GM12878 (cell line): ENCODE measurements at regions not wholly inside any gene's neighbourhood (a gene's known extent, or its start where the extent isn't known, plus 50 kb on each side); places are given as distances from the start of the nearest gene placed in this dataset.
A peak's percentile ranks its signal among the peaks of the same experiment; 100 is the strongest.

Experiments
- ATAC-seq: fragments of 200-7000 bp; cut with Tn5 transposase; 3 replicates; pipeline ENCODE4 v1.9.1; 2020; ENCODE audit warnings: mild to moderate bottlenecking, moderate library complexity
- BruUV-seq: library from RNA; stranded (reverse); fragments of 400-500 nt; replicated peaks from 2 replicates; lab custom pipeline; 2021; lab: Mats Ljungman, UMichigan
- CTCF ChIA-PET: fragments of 300-600 bp; sonication (Branson Sonifier 250); formaldehyde crosslinking; extraction: SDS; loops from one replicate; lab custom pipeline; 2021; ENCODE audit warnings: inconsistent platforms; lab: Yijun Ruan, JAX
- POLR2A ChIA-PET: fragments of 350-600 bp; formaldehyde crosslinking; extraction: SDS; loops from one replicate; lab custom pipeline; 2021; ENCODE audit warnings: inconsistent platforms; lab: Charles Lee
- RAD21 ChIA-PET: fragments of 300-600 bp; sonication (Branson Sonifier 250); formaldehyde crosslinking; loops from one replicate; lab custom pipeline; 2023; ENCODE audit warnings: antibody characterized with exemption; ENCODE audit not compliant: unreplicated experiment; lab: Charles Lee
- SMC1A ChIA-PET: fragments of 300-600 bp; sonication (Branson Sonifier 250); formaldehyde crosslinking; loops from one replicate; lab custom pipeline; 2023; ENCODE audit not compliant: unreplicated experiment, uncharacterized antibody; lab: Charles Lee
- DNase-seq: peaks from one replicate; pipeline ENCODE4 v3.0.0-alpha.2; 2011; ENCODE audit warnings: low read depth, low spot score
- FAIRE-seq: peaks from 3 replicates; lab custom pipeline; 2011; peaks lifted over from hg19 to GRCh38; lab: Jason Lieb, UNC
- H2AFZ ChIP-seq: 2 replicates; pipeline ENCODE4 v1.6.0; 2011; ENCODE audit warnings: low read depth, low read length, control low read depth; ENCODE audit not compliant: control insufficient read depth
- H3K27ac ChIP-seq: 2 replicates; pipeline ENCODE4 v1.5.1; 2011; ENCODE audit warnings: control low read depth; ENCODE audit not compliant: control insufficient read depth, insufficient read depth
- H3K27me3 ChIP-seq, 2 experiments: replicated peaks in 1 of 2; 2 replicates each; pipeline versions ENCODE4 v1.6.0 to v1.6.1; 2011; ENCODE audit warnings: low read length in 1 of 2; ENCODE audit not compliant: control insufficient read depth in 2 of 2, insufficient read depth in 2 of 2
- H3K36me3 ChIP-seq, 2 experiments: 2 replicates each; pipeline ENCODE4 v1.5.1; 2011; ENCODE audit warnings: low read length in 1 of 2; ENCODE audit not compliant: control insufficient read depth in 2 of 2, insufficient read depth in 2 of 2
- H3K4me1 ChIP-seq: 2 replicates; pipeline ENCODE4 v1.6.1; 2011; ENCODE audit warnings: mild to moderate bottlenecking, low read length, moderate library complexity, mixed read lengths; ENCODE audit not compliant: control insufficient read depth, insufficient read depth
- H3K4me2 ChIP-seq: 2 replicates; pipeline ENCODE4 v1.6.0; 2011; ENCODE audit warnings: control low read depth; ENCODE audit not compliant: control insufficient read depth, insufficient read depth
- H3K4me3 ChIP-seq: fragments of 200-600 bp; sonication (generic); 2 replicates; pipeline ENCODE4 v1.5.1; 2016
- H3K79me2 ChIP-seq: 2 replicates; pipeline ENCODE4 v1.6.0; 2011; ENCODE audit warnings: low read length; ENCODE audit not compliant: control insufficient read depth, insufficient read depth
- H3K9ac ChIP-seq: 2 replicates; pipeline ENCODE4 v1.8.0; 2011; ENCODE audit warnings: low read length, control low read depth, mixed read lengths; ENCODE audit not compliant: control insufficient read depth, insufficient read depth
- H3K9me3 ChIP-seq: replicated peaks from 3 replicates; pipeline ENCODE4 v1.5.1; 2011; ENCODE audit warnings: mild to moderate bottlenecking, low read length; ENCODE audit not compliant: control insufficient read depth, insufficient read depth
- H4K20me1 ChIP-seq: 2 replicates; pipeline ENCODE4 v1.6.0; 2011; ENCODE audit not compliant: control insufficient read depth, insufficient read depth
- CREM ChIP-seq: IDR thresholded peaks from 2 replicates; pipeline ENCODE4 v1.6.1; 2014; ENCODE audit warnings: antibody characterized with exemption, low read depth
- CTCF ChIP-seq, 3 experiments: IDR thresholded peaks in 2 of 3; conservative IDR thresholded peaks in 1 of 3; 2 replicates each; pipeline ENCODE4 v1.5.1; 2011; ENCODE audit warnings: low read depth in 3 of 3, low read length in 3 of 3, mild to moderate bottlenecking in 3 of 3, control low read depth in 2 of 3, moderate library complexity in 2 of 3, inconsistent platforms in 1 of 3, mixed read lengths in 1 of 3; ENCODE audit not compliant: control insufficient read depth in 2 of 3, insufficient read depth in 1 of 3; ENCODE audit errors: extremely low read depth in 1 of 3
- HDAC6 ChIP-seq: fragments of 200-600 bp; sonication (generic); IDR thresholded peaks from one replicate; pipeline ENCODE4 v1.8.0; 2017; ENCODE audit warnings: antibody characterized with exemption; ENCODE audit not compliant: unreplicated experiment
- NFXL1 ChIP-seq: fragments of 450-650 bp; IDR thresholded peaks from 2 replicates; pipeline ENCODE4 v1.6.1; 2017; ENCODE audit warnings: antibody characterized with exemption, mild to moderate bottlenecking, borderline replicate concordance
- SIX5 ChIP-seq: IDR thresholded peaks from 2 replicates; pipeline ENCODE4 v1.6.1; 2011; ENCODE audit warnings: mild to moderate bottlenecking, low read depth, low read length, moderate library complexity; ENCODE audit not compliant: severe bottlenecking
- WGBS: methylation state at CpG from one replicate; pipeline ENCODE4 v1.1.6; 2016; ENCODE audit warnings: low lambda C conversion rate; ENCODE audit not compliant: insufficient replicate concordance, insufficient coverage; ENCODE audit errors: missing lambda C conversion rate; 5-methylcytosine and 5-hydroxymethylcytosine counted together
- in situ Hi-C: fragments of 300-500 bp; cut with MboI; formaldehyde crosslinking; loops from 9 replicates; pipeline ENCODE4 v1.14.3; 2018; ENCODE audit warnings: mixed read lengths
- intact Hi-C: fragments of 100-400 bp; cut with micrococcal nuclease; formaldehyde crosslinking; loops from one replicate; pipeline ENCODE4 v1.14.2; 2022; ENCODE audit not compliant: unreplicated experiment

- peaks cover 0 to 3% of the 10 kb centered on the region in 2 experiments; a peak in 1 of 4 replicates for H3K27me3 ChIP-seq
- WGBS: 37% methylated on average over 4 of the region's 4 CpGs
- RAD21 ChIA-PET: interaction anchor here (1.1 kb wide), 1 partner anchor 682 kb away, joined by 3 read pairs; no protein-coding TSS in a partner anchor
- SMC1A ChIA-PET: no interaction called here
- POLR2A ChIA-PET: no interaction called here
- intact Hi-C loops (no loop called here), in situ Hi-C loops (loop anchor here (5.0 to 10.0 kb wide), 3 partner anchors 235 to 707 kb away; no protein-coding TSS in a partner anchor)
- H3K9ac ChIP-seq: no peak overlapping the region
- DNase-seq (no peak), ATAC-seq (no peak), FAIRE-seq (no peak)
- H3K27ac ChIP-seq: no peak overlapping the region
- no peaks in the 10 kb centered on the region for H3K4me1 ChIP-seq
- H3K9me3 ChIP-seq: no peaks in the 10 kb centered on the region
- no peaks in the 10 kb centered on the region for H3K79me2 ChIP-seq
- TF ChIP-seq SIX5 (no peak), HDAC6 (no peak)
- no TSS peak for BruUV-seq
- no peak overlapping the region for H2AFZ ChIP-seq
- no peak overlapping the region for H3K4me3 ChIP-seq
- CTCF ChIA-PET: interaction anchor here (1.2 to 7.1 kb wide), 2 partner anchors 410 to 706 kb away, joined by 3 to 71 read pairs; no protein-coding TSS in a partner anchor
- H3K4me2 ChIP-seq: no peak overlapping the region
- H4K20me1 ChIP-seq: no peaks in the 10 kb centered on the region
- H3K36me3 ChIP-seq: no peaks in the 10 kb centered on the region
These were observed 92.3 kb upstream of the UPP2 start for GRCh38 chr2:158009399-158009798.

DNA sequence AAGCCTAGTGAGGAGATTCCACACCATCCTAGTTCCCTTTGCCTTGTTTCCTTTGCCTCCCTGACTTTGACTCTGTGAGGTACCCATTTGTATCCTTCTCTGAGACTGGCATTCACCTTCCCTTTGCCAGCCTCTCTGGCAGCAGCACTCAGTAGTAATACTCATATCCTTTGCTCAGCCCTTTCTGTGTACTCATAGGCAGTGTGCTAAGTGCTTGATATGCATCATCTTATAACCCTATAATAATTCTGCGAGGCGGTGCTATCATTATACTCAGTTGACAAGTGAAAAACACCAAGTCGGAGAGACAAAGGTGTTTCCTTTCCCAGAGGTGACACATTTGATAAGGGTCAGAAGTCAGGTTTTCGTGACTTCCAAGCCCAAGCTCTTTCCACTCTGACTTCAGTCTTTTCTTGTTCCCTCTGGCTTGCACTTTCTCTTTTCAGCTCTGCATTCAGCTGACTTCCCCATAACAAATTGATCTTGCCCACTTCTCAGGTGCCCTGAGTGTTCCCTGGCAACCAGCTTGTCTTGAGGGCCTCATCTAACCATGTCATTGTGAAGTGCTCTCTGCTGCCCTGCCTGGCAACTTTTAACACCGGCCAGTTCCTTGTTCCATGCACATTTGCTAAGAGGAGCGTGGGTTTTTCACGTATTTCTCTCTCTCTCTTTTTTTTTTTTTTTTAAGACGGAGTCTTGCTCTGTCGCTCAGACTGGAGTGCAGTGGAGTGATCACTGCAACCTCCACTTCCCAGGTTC, 94.5 kb upstream of the UPP2 start:
- WGBS: 43% methylated on average over 7 of the region's 9 CpGs
- CTCF ChIA-PET: interaction anchor here (1.2 to 7.1 kb wide), 4 partner anchors 10 to 704 kb away, joined by 3 to 71 read pairs (median 4); no protein-coding TSS in a partner anchor
- in situ Hi-C loops: loop anchor here (5.0 to 10.0 kb wide), 3 partner anchors 232 to 705 kb away; no protein-coding TSS in a partner anchor
- no peaks in the 10 kb centered on the region for H4K20me1 ChIP-seq
- H3K27ac ChIP-seq: no peak overlapping the region
- no peaks in the 10 kb centered on the region for H3K36me3 ChIP-seq
- no peak overlapping the region for H3K9ac ChIP-seq
- no peaks in the 10 kb centered on the region for H3K4me1 ChIP-seq
- no peak for FAIRE-seq
- POLR2A ChIA-PET: interaction anchor here (0.7 kb wide), 1 partner anchor 550 kb away, joined by 9 read pairs; no protein-coding TSS in a partner anchor
- H2AFZ ChIP-seq: no peak overlapping the region
- no peaks in the 10 kb centered on the region for H3K79me2 ChIP-seq
- no peak overlapping the region for H3K4me3 ChIP-seq
- no TSS peak for BruUV-seq
- H3K9me3 ChIP-seq: no peaks in the 10 kb centered on the region
- intact Hi-C loops: no loop called here
- no peak for DNase-seq
- H3K4me2 ChIP-seq: no peak overlapping the region
- RAD21 ChIA-PET: interaction anchor here (0.7 to 2.1 kb wide), 4 partner anchors 16 to 705 kb away, joined by 3 to 5 read pairs (median 3); no protein-coding TSS in a partner anchor
- SMC1A ChIA-PET: interaction anchor here (0.6 to 1.9 kb wide), 4 partner anchors 17 to 705 kb away, joined by 3 to 4 read pairs (median 4); no protein-coding TSS in a partner anchor
- H3K27me3 ChIP-seq: peaks cover 0 to 3% of the 10 kb centered on the region in 2 experiments; a peak in 1 of 4 replicates
- peak; percentile 72 for ATAC-seq
- TF ChIP-seq CTCF (IDR thresholded peaks at IDR 0.05 in 2 of 3, conservative IDR thresholded peaks at IDR 0.05 in 1 of 3; ENCODE audit: control insufficient read depth in 2 of 3, extremely low read depth in 1 of 3, insufficient read depth in 1 of 3, low read depth in 3 of 3, low read length in 3 of 3) (0 out of 6 replicates have a peak, but pooled peaks of 1 of the 3 experiments have one; percentile 12), NFXL1 (no peak), CREM (no peak)
